ENCODE measurements at regions not wholly inside any gene's neighbourhood (a gene's known extent, or its start where the extent isn't known, plus 50 kb on each side); places are given as distances from the start of the nearest gene placed in this dataset.
A peak's percentile ranks its signal among the peaks of the same experiment; 100 is the strongest.

DNA sequence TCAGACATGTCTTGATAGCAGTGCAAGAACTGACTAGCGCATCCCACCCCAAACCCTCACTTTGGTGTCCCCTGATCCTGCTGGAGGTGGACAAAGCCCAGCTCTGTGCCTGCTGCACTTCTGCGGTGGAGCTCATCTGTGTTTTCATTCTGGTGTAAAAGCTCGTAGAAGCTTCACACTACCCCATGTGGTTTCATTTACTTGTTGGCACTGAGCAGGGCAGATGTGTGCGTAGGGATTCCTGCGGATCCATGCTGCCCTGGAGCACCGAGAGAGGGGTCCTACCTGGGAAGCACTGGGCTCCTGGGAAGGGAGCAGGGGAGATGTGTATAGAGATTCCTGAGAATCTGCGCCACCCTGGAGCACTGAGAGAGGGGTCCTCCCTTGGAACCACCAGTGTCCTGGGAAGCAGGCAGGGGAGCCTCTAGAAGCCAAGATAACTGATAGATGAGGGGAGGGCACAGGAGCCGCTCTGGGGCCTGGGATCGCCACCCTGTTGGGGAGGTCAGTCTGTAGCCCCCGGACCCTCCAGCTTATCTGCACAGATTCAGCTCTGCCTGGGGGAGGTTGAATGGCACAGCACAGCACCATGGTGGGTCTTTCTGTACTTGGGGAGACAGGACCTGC lies 106.9 kb upstream of the OTOS start:
- Histone ChIP-seq H3K4me1 (peaks cover 10 to 18% (median 12%) of the 10 kb centered on the region in 4 donors), H3K4me3 (no peak overlapping the region), H3K36me3 (no peaks in the 10 kb centered on the region), H3K27me3 (no peaks in the 10 kb centered on the region), H3K9me3 (no peaks in the 10 kb centered on the region), H3K27ac (no peak overlapping the region)
- no peak for TF ChIP-seq EP300 (IDR thresholded peaks at IDR 0.05; ENCODE audit: low read depth)
- TF ChIP-seq CTCF (IDR thresholded peaks at IDR 0.05), result no peak
- TF ChIP-seq POLR2A (IDR thresholded peaks at IDR 0.05), result no peak
- no peak for TF ChIP-seq POLR2AphosphoS5 (IDR thresholded peaks at IDR 0.05)
- in situ Hi-C loops (cut with MboI; ENCODE audit: low pct_ligation_motif_present in 1 of 4, low pct_unique_long_range_greater_than_20kb in 1 of 4, low sequenced_read_pairs in 3 of 4) (loop anchor here in 1 of 4 donors (25.0 kb wide), 1 partner anchor 190 kb away; the partner anchor contains the start of gene GPC1), intact Hi-C loops (cut with DNase I; ENCODE audit: low total_unique reads) (no loop called here)
- DNase-seq, result no peak
- 92% methylated on average over 10 of the region's 10 CpGs; no CpG with 5 or more reads in 1 of the 2 donors for WGBS, 2 donors (ENCODE audit: low coverage in 1 of 2)

- intact Hi-C loops (cut with DNase I; ENCODE audit: low total_unique reads), result no loop called here
- no peak overlapping the region for H3K27ac ChIP-seq
- H3K4me1 ChIP-seq, result peaks cover 10 to 18% (median 12%) of the 10 kb centered on the region in 4 donors
- TF ChIP-seq EP300 (IDR thresholded peaks at IDR 0.05; ENCODE audit: low read depth), result no peak
- TF ChIP-seq CTCF (IDR thresholded peaks at IDR 0.05), result no peak
- TF ChIP-seq POLR2A (IDR thresholded peaks at IDR 0.05), result no peak
- no peak for TF ChIP-seq POLR2AphosphoS5 (IDR thresholded peaks at IDR 0.05)
- no peak overlapping the region for H3K4me3 ChIP-seq
- DNase-seq, result no peak
- H3K27me3 ChIP-seq, result no peaks in the 10 kb centered on the region
- in situ Hi-C loops (cut with MboI; ENCODE audit: low pct_ligation_motif_present in 1 of 4, low pct_unique_long_range_greater_than_20kb in 1 of 4, low sequenced_read_pairs in 3 of 4), result loop anchor here in 1 of 4 donors (25.0 kb wide), 1 partner anchor 189 kb away; the partner anchor contains the start of gene GPC1
- WGBS, 2 donors (ENCODE audit: low coverage in 1 of 2), result 76% methylated on average over 8 of the region's 17 CpGs; no CpG with 5 or more reads in 1 of the 2 donors
- no peaks in the 10 kb centered on the region for H3K36me3 ChIP-seq
- H3K9me3 ChIP-seq, result no peaks in the 10 kb centered on the region
These were observed 107.6 kb upstream of the OTOS start for GRCh38 chr2:240247868-240248720.

DNA sequence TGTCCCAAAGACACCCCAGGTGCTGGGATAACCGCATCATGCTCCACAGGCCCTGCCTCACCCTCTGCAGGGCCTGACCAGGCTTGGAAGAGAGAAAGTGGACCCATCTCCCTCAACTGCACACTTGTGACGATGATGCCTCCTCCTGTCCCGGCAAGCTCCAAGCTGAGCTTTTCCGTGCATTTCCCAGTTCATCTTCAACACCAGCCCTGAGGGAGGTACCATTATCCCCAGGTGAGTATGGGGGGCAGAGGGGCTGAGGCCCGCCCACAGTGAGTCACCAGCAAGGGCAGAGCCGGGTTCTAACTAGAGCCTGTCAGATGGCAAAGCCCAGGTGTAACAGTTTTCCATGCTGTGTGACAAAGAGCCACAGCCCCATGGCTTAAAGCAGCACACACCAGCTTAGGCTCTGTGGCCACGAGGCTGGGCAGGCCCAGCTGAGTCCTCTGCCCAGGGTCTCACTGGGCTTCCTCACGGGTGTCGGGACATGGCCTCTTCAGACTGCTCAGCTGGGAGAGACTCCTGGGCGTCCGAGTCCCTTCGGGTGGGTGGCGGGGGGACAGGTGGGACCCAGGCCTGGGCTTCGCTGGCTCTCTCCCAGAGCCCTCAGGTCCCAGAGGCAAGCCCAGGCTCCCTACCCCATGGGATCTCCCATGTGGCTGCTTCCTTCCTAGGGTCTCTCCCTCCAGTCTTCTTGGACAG lies 108.4 kb upstream of the OTOS start:
- 85 to 100% methylated on average over 1 to 13 of the region's 14 CpGs for WGBS, 2 donors (ENCODE audit: low coverage in 1 of 2)
- H3K36me3 ChIP-seq, result no peaks in the 10 kb centered on the region
- in situ Hi-C loops (cut with MboI; ENCODE audit: low pct_ligation_motif_present in 1 of 4, low pct_unique_long_range_greater_than_20kb in 1 of 4, low sequenced_read_pairs in 3 of 4), result loop anchor here in 1 of 4 donors (25.0 kb wide), 1 partner anchor 188 kb away; the partner anchor contains the start of gene GPC1

More for the DNA sequence above, 108.4 kb upstream of the OTOS start:
- H3K4me1 ChIP-seq, result peaks cover 10 to 18% (median 12%) of the 10 kb centered on the region in 4 donors
- no peaks in the 10 kb centered on the region for H3K27me3 ChIP-seq
- H3K27ac ChIP-seq, result peak overlapping the region in 1 of 4 donors; percentile 81
- H3K9me3 ChIP-seq, result no peaks in the 10 kb centered on the region
- intact Hi-C loops (cut with DNase I; ENCODE audit: low total_unique reads), result loop anchor here (1.0 kb wide), 1 partner anchor 43 kb away; no protein-coding TSS in a partner anchor
- no peak for TF ChIP-seq CTCF (IDR thresholded peaks at IDR 0.05)
- no peak for DNase-seq
- H3K4me3 ChIP-seq, result no peak overlapping the region
